ENCODE measurements at regions not wholly inside any gene's neighbourhood (a gene's known extent, or its start where the extent isn't known, plus 50 kb on each side); places are given as distances from the start of the nearest gene placed in this dataset.

GRCh38 chr2:196338440-196338839 is 167.1 kb upstream of the STK17B start:
- in situ Hi-C loops (cut with MboI; ENCODE audit: low sequenced_read_pairs) = no loop called here

- in situ Hi-C loops (cut with MboI; ENCODE audit: low sequenced_read_pairs) = no loop called here
These were observed 170.0 kb upstream of the STK17B start for GRCh38 chr2:196341277-196341841.

- in situ Hi-C loops (cut with MboI; ENCODE audit: low sequenced_read_pairs) = no loop called here
These were observed 173.0 kb upstream of the STK17B start for GRCh38 chr2:196344397-196344796.

GRCh38 chr2:196353717-196354116 is 182.3 kb upstream of the STK17B start:
- in situ Hi-C loops (cut with MboI; ENCODE audit: low sequenced_read_pairs) = no loop called here

- in situ Hi-C loops (cut with MboI; ENCODE audit: low sequenced_read_pairs) = no loop called here
These were observed 182.8 kb upstream of the STK17B start for GRCh38 chr2:196354186-196354585.

GRCh38 chr2:196356332-196356731 is 185.0 kb upstream of the STK17B start:
- in situ Hi-C loops (cut with MboI; ENCODE audit: low sequenced_read_pairs) = no loop called here

- in situ Hi-C loops (cut with MboI; ENCODE audit: low sequenced_read_pairs) = no loop called here
These were observed 189.3 kb upstream of the STK17B start for GRCh38 chr2:196360650-196361049.

GRCh38 chr2:196361606-196362326 is 190.4 kb upstream of the STK17B start:
- in situ Hi-C loops (cut with MboI; ENCODE audit: low sequenced_read_pairs) = no loop called here

GRCh38 chr2:196362973-196363549 is 191.7 kb upstream of the STK17B start:
- in situ Hi-C loops (cut with MboI; ENCODE audit: low sequenced_read_pairs) = no loop called here

- in situ Hi-C loops (cut with MboI; ENCODE audit: low sequenced_read_pairs) = no loop called here
These were observed 193.8 kb upstream of the STK17B start for GRCh38 chr2:196365145-196365544.

- in situ Hi-C loops (cut with MboI; ENCODE audit: low sequenced_read_pairs) = no loop called here
These were observed 194.5 kb upstream of the STK17B start for GRCh38 chr2:196365923-196366322.

GRCh38 chr2:196367633-196368032 is 196.3 kb upstream of the STK17B start:
- in situ Hi-C loops (cut with MboI; ENCODE audit: low sequenced_read_pairs) = no loop called here

- in situ Hi-C loops (cut with MboI; ENCODE audit: low sequenced_read_pairs) = no loop called here
These were observed 197.3 kb upstream of the STK17B start for GRCh38 chr2:196368546-196369225.

GRCh38 chr2:196369967-196370366 is 198.6 kb upstream of the STK17B start:
- in situ Hi-C loops (cut with MboI; ENCODE audit: low sequenced_read_pairs) = no loop called here

- in situ Hi-C loops (cut with MboI; ENCODE audit: low sequenced_read_pairs) = no loop called here
These were observed 199.0 kb upstream of the STK17B start for GRCh38 chr2:196370381-196370780.

- in situ Hi-C loops (cut with MboI; ENCODE audit: low sequenced_read_pairs) = no loop called here
These were observed 201.0 kb upstream of the STK17B start for GRCh38 chr2:196372276-196372809.

GRCh38 chr2:196372811-196373664 is 201.7 kb upstream of the STK17B start:
- in situ Hi-C loops (cut with MboI; ENCODE audit: low sequenced_read_pairs) = no loop called here

GRCh38 chr2:196376984-196377877 is 205.9 kb upstream of the STK17B start:
- in situ Hi-C loops (cut with MboI; ENCODE audit: low sequenced_read_pairs) = no loop called here

GRCh38 chr2:196379600-196379999 is 208.2 kb upstream of the STK17B start:
- in situ Hi-C loops (cut with MboI; ENCODE audit: low sequenced_read_pairs) = no loop called here

- in situ Hi-C loops (cut with MboI; ENCODE audit: low sequenced_read_pairs) = no loop called here
These were observed 208.7 kb upstream of the STK17B start for GRCh38 chr2:196380098-196380497.
